Right renal cortex interstitium (tissue), 3 donors: ENCODE measurements at regions not wholly inside any gene's neighbourhood (a gene's known extent, or its start where the extent isn't known, plus 50 kb on each side); places are given as distances from the start of the nearest gene placed in this dataset.
A peak's percentile ranks its signal among the peaks of the same experiment; 100 is the strongest.

Experiments
- DNase-seq, 3 donors: peaks; one replicate each; pipeline ENCODE4 v3.0.0-alpha.2; 2013; ENCODE audit warnings: low read depth in 3 of 3, low spot score in 2 of 3

- DNase-seq: no peak
These were observed 233.5 kb downstream of the OMA1 start for GRCh38 chr1:58312971-58313563.

DNA sequence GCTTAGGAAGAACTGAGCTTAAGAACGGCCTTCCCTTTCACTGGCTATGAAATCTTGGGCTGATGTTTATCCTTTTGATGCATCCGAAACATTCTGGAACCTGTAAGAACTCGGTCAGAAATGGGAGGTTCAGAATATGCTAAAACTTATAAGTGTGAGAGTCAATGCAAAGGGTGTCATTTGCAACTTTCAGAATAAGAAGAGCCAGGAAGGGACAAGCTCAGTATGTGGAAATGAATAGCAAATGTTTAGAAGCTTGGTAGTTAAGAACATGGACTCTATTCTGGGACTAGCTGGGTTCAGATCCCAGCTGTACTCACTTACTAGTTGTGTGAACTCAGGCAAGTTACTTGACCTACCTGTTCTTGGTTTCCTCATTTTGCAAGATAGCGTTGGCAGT, 234.1 kb downstream of the OMA1 start:
- no peak for DNase-seq

GRCh38 chr1:58310881-58311280, 235.6 kb downstream of the OMA1 start:
- no peak for DNase-seq

DNA sequence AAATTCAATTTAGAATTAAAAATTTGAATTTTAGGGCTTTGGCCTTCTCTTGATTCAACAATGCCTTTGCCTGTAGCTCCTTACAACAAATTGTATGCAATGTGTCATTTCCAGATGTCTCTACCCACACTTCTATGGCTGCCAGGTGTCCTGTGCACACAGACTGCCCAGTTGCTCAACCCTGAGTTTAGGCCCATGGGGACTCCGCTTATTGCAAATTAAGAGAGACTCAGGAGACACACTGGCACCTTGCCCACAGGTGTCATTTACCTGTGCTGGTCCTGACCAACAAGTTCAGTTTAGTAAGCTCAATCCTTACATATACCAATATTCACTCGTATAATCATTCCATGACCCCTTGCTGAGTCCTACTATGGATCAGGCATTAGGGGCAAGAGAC, 236.1 kb downstream of the OMA1 start:
- DNase-seq: no peak

- no peak for DNase-seq
These were observed 238.3 kb downstream of the OMA1 start for GRCh38 chr1:58308206-58308605.

DNA sequence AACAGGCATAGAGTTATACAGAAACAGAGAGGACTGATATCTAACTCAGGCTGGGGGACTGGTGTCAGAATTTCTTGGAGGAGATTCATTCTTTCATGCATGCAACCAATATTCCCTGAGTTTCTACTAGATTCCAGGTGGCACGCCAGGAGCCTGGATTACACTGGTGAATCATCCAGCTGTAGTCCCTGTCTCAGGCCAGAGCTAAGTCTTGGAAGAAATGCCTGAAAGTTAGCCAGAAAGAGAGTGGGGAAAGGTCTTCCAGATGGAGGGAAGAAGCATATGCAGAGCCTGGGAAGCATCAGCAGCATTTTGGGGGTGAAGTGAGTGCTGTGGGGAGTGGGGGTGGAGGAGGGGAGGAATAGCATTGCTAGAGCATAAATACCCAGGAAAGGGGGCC, 239.1 kb downstream of the OMA1 start:
- DNase-seq: no peak

DNA sequence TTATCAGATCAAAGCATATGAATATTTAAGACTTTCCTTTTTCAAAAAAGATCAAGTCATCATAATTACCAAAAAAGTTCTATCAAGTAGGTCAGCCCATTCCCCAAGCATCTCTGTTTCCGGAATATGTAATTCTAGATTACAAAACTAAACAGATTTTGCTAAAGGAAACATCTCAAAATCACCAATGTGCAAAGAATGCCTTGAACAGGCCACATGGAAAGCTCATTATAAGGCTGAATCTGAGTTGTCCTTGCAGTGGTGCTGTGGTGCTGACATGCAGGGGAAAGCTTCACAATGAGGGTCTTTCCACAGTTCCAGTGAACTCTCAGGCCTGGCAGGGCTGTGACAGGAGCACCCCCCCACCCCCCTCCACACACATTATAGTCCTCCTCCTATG, 240.9 kb downstream of the OMA1 start:
- no peak for DNase-seq

DNA sequence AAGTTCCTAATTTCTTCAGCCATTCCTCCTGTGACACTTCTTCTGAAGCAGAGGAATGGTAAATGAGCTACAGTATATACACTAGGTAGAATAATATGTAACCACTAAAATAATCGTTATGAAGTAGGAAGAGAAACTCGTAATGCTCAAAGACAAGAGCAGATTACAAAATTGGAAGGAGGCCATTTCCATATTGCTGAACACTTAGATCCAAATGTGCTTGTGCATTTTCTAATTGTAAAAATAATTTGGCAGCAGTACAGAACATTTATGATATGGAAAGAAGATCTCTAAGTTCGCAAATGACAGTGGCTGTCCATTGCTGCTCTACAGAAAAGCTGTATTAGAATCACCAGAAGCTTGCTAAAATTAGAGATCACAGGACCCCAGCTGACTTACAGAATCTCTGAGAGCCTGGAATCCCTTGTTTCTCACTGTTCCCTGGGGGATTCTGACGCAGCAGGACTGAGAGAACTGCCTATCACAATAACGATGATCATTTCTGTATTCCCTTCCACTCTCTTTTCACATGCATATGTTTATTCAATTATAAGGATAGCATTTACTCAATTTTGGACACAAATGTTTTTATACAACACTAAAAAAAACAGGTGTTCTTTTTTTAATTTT, 242.1 kb downstream of the OMA1 start:
- DNase-seq: no peak

DNA sequence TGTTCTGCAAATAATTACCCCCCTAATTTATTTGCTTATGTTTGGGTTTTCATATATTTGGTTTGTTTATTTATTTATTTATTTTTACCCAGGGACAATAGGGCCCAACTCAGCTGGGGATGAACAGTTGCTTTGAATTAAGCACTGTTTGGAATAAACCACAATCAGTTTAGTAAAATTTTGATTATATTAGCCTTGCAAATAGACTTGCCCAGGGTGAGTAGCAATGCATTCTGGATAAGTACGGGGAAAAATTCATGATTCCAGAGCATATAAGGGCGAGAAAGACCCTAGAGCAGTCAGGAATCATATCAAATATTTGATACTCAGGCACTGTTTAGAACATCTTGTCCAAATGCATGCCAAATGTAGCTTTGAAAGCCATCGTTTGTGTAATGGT, 242.7 kb downstream of the OMA1 start:
- no peak for DNase-seq

DNA sequence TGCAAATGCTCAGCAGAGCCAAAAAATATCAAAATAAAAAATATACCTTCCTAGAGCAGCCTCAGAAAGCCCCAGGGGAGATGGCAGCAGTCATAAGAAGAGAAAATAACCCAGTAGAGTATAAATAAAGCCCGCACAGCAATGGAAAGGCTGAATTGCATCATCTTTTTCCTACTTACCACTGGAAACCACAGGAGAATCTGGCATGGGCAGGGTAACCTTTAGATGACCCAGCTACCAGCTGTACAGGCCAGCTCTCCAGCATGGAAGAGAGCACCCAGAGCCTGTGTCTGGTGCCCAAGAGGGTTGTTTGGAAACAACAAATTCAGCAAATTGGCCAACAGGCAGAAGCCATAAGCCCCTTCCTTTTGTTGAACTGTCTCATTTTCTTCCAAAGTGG, 253.1 kb downstream of the OMA1 start:
- no peak for DNase-seq

GRCh38 chr1:58290685-58291372, 255.7 kb downstream of the OMA1 start:
- DNase-seq: peak; percentile 27 to 64 (median 47)

DNA sequence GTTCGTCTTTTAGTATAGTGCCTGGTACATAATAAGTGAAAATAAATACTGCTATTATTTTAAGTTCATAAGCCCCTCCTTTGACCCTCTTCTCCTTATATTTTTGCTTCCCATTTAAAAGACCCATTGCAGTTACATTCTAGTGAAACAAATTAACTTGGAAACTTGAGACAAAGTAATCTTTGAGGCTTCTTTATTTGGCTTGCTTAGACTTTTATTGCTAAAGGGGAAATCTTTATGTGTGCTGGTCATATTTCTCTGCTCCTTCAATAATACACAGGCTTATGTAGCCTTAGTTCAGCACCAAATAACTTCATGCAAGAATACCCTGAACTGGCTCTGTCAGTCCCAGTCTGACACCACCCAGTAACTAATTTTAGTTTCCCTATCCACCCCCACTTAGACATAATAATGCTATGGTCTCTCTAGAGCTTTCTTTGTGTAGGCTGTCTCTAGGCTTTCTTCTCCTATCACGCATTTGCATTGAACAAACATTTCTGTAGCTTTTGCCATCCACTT, 257.8 kb downstream of the OMA1 start:
- DNase-seq: no peak

- DNase-seq: no peak
These were observed 258.5 kb downstream of the OMA1 start for GRCh38 chr1:58287894-58288623.

GRCh38 chr1:58284225-58284510, 262.4 kb downstream of the OMA1 start:
- no peak for DNase-seq

- no peak for DNase-seq
These were observed 262.9 kb downstream of the OMA1 start for GRCh38 chr1:58283388-58284224.

DNA sequence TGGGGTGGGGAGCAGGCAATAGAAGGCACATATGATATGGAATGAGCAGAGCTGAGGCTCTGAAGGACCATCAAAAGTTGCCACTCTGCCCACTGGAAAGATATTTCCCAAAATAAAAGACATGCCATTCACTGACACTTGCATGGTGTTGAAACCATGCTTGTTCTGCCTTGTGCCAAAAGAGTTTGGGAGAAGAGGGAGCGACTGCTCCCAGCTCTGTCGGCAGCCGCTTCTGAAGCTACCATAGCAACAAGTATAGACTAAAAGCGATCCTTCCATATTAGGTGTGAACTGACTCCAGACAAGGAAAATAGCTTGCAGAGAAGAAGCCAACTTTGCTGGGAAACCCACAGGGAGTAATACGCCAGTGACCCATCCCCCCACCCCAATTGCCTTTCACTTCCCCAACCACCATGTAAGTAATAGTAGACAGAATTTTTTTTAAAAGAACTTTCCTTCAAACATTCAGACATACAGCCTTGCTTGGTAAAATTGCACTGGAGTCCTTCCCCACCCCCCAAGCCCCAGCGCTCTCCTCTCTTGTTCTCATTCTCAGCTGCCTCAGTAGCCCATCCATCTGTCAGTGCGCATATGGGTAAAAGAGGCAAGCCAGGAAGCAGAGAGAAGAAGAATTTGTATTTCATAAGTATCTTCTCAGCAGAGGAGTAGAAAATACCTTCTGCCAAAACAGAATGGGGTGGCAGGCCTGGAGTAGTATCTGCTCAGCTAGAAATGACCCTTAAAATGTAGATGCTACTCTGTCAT, 263.7 kb downstream of the OMA1 start:
- DNase-seq: no peak

DNA sequence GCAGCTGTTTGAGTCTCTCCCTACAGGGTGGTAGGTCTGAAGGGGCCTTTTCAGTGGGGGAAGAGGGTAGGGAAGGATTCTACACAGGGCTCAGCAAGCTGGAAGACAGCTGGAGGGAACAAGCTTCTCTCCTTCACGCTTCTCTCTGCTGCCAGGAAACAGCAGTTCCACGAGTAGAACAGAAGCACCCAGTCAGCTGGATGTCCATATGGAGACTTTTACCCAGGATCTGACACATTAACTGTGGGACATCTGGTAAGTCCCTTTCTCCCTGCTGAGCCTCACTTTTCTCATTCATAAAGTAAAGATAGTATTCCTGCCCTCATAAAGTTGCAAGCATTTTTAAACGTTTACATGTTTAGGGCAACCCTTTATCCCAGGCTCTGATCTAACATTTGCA, 280.3 kb downstream of the OMA1 start:
- DNase-seq: no peak

DNA sequence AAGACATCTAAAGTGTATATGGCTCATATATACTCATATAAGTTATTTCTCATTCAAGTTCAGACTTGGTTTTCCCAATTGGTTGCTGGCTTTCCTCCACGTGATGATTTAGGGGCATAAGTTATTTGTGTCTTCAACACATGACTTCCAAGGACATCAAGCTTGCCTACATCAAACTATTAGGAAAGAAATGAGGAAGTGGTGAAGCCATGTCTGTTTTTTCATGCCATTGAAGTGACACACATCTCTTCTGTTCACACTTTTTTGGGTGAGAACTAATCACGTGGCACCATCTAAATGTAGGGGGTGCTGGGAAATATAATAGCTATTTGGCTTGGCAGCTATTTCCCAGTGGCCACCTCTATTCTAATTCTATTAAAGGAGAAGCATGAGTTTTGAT, 282.1 kb downstream of the OMA1 start:
- DNase-seq: no peak

- no peak for DNase-seq
These were observed 283.8 kb downstream of the OMA1 start for GRCh38 chr1:58262702-58263101.

- DNase-seq: no peak
These were observed 288.4 kb downstream of the OMA1 start for GRCh38 chr1:58258082-58258481.
